Loucy (cell line): ENCODE measurements at regions not wholly inside any gene's neighbourhood (a gene's known extent, or its start where the extent isn't known, plus 50 kb on each side); places are given as distances from the start of the nearest gene placed in this dataset.

ENCODE experiments used
- EZH2phosphoT487 ChIP-seq: fragments of 200-600 bp; IDR thresholded peaks from 2 replicates; pipeline ENCODE4 v1.6.1; 2018; ENCODE audit warnings: antibody characterized with exemption, mild to moderate bottlenecking, moderate library complexity, borderline replicate concordance
- TF ChIP-seq, protein P1 (sequence below): fragments of 200-600 bp; sonication (generic); conservative IDR thresholded peaks from 2 replicates; pipeline ENCODE4 v1.5.1; 2014; ENCODE audit warnings: mild to moderate bottlenecking, antibody characterized with exemption, low read length

DNA sequence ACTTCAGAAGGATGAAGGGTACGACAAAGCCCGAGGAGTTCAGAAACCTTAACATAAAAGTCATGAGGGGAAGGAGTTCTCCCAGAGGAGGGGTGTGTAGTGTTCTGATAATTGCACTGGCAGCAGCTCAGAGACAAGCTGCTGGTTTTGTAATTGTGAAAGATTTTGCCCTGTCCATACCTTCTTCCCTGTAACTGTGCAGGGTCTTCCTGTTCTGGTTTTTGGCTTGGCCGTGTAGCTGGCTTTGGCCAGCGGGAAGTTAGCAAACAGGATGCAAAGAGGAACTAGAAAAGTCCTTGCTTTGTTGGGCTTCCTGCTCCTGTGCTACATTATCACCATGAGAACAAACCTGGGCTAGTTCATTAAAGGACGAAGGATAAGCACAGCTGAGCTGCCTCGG is 160.8 kb downstream of the LPIN1 start:
- TF ChIP-seq, protein P1, sequence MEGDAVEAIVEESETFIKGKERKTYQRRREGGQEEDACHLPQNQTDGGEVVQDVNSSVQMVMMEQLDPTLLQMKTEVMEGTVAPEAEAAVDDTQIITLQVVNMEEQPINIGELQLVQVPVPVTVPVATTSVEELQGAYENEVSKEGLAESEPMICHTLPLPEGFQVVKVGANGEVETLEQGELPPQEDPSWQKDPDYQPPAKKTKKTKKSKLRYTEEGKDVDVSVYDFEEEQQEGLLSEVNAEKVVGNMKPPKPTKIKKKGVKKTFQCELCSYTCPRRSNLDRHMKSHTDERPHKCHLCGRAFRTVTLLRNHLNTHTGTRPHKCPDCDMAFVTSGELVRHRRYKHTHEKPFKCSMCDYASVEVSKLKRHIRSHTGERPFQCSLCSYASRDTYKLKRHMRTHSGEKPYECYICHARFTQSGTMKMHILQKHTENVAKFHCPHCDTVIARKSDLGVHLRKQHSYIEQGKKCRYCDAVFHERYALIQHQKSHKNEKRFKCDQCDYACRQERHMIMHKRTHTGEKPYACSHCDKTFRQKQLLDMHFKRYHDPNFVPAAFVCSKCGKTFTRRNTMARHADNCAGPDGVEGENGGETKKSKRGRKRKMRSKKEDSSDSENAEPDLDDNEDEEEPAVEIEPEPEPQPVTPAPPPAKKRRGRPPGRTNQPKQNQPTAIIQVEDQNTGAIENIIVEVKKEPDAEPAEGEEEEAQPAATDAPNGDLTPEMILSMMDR, result no peak
- TF ChIP-seq EZH2phosphoT487, result no peak
